Activated CD4-positive, alpha-beta T cell treated with anti-CD3 and anti-CD28 coated beads, Interleukin-2, Interleukin-6, amounts not matched to agents 100 ng/mL and 50 ng/mL, durations not matched to agents 16 hours and 8 hours (primary cell): ENCODE measurements at regions not wholly inside any gene's neighbourhood (a gene's known extent, or its start where the extent isn't known, plus 50 kb on each side); places are given as distances from the start of the nearest gene placed in this dataset.

ENCODE experiments used
- DNase-seq: peaks from one replicate; pipeline ENCODE4 v3.0.0-alpha.2; 2020

- no peak for DNase-seq
Measured at GRCh38 chr1:177632923-177633615, 336.8 kb downstream of the SEC16B start.

DNA sequence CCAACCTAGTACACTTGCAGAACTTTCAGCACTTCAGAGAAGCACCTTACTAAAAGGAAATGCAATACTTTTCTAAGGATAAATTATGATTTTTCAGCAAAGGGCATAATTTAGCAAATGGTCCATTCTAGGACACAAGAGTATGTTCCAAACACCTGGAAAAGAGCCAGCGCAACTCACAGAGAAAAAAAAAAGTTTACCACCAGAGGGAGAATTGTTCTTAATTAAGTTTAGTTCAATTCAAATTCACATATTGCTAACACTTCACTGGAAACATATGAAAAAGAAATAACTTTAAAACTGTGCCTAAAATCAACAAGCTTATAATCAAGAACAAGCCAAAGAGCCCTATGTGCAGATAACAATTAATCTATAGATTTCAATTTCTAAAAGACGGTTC is 338.1 kb downstream of the SEC16B start:
- DNase-seq: no peak

- DNase-seq: no peak
Measured at GRCh38 chr1:177629526-177629925, 340.3 kb downstream of the SEC16B start.

- no peak for DNase-seq
Measured at GRCh38 chr1:177627148-177627910, 342.5 kb downstream of the SEC16B start.

- no peak for DNase-seq
Measured at GRCh38 chr1:177620636-177621190, 349.1 kb downstream of the SEC16B start.

- DNase-seq: no peak
Measured at GRCh38 chr1:177615251-177615650, 354.6 kb downstream of the SEC16B start.

DNA sequence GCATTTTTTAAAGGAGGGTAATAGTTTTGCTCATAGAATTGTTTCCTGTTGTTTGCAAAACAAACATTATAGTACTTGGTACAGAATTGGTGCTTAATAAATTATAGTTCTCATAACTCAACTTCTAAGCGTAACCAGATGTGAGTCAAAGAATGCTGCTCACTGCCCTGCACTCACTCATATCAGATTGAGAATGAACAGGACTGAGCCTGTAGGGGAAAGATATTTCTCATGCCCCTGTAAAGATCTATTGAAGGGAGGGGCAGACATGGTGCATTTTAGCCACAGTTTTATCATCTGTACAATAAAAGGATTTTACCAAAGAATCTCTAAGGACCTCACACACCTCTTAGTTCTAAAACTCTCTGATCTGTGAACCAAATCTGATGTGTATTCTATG is 358.5 kb downstream of the SEC16B start:
- no peak for DNase-seq

DNA sequence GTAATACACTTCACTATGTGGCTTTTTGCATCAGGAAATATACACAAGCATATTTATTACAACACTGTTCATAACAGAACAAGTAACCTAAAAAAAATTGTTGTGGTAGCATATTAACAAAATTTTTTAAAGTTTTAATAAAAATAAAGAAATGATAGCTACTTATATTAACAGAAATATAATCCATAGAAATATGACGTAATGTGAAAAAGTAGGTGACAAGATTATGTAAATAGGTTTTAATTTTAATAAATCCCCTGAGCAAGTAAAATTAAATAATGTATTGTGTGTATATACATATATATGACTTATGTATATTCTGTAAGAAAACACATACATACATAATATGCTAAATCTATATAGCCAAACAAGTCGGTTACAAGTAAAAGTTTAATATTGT is 359.9 kb downstream of the SEC16B start:
- no peak for DNase-seq

- no peak for DNase-seq
Measured at GRCh38 chr1:177600936-177601335, 368.9 kb downstream of the SEC16B start.

DNA sequence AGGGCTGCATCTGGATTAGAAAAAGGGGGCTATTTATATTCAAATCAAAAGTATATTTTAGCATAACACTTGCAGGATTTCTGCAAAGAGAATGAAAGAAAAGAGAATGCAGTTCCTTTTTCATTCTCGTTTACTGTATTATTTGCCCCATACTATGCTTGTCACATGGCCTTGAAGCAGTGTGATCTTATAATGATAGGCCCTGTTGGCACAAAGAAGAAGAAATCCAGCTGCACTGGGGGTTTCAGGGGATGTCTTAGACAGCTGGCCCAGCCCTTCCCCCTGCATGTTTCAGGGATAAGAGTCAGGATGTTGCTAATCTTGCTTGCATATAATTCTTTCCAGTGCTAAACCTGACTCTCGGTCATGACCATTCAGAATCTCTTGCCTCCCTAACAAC is 369.5 kb downstream of the SEC16B start:
- DNase-seq: no peak

- DNase-seq: no peak
Measured at GRCh38 chr1:177597393-177597792, 372.5 kb downstream of the SEC16B start.

- DNase-seq: no peak
Measured at GRCh38 chr1:177596485-177596884, 373.4 kb downstream of the SEC16B start.

DNA sequence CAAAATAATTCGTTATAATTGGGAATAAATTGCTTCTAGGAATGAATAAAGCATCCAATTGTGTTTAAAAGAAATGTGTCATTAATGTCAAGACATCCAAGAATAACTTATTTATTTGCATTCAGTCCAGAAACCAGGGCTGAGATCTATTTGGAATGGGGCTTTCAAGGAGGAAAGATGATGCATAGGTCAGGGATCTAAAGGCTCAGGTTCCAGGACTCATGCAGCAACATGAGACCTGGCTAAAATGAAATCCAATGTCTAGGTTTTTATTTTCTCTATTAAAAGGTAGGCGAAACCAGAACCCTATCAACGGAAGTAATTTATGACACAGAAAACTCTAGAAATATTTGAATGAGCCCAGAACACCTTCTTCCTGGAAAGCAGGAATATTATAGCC is 376.8 kb downstream of the SEC16B start:
- DNase-seq: no peak

- DNase-seq: no peak
Measured at GRCh38 chr1:177592624-177593023, 377.2 kb downstream of the SEC16B start.

- no peak for DNase-seq
Measured at GRCh38 chr1:177591155-177591554, 378.7 kb downstream of the SEC16B start.

DNA sequence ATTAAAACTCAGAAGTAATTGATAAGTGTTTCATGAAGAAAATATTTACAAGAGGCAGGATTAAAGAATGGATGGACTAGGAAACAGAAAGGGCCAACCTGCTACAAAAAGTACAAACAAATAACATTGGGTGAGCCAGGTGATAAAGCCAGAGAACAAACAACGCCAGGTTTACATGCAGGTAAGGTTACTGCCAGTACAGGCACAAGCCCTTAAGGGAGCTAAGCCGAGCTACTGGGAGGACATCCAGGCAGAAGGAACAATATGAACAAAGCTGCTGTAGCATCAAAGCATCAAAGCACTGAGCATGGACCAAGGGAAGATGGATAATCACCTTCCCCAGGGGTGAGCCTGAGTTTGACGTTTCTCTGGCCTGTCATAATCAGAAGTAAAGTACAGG is 380.7 kb downstream of the SEC16B start:
- DNase-seq: no peak

- DNase-seq: no peak
Measured at GRCh38 chr1:177586429-177586828, 383.4 kb downstream of the SEC16B start.

GRCh38 chr1:177585302-177586220 is 384.3 kb downstream of the SEC16B start:
- no peak for DNase-seq

DNA sequence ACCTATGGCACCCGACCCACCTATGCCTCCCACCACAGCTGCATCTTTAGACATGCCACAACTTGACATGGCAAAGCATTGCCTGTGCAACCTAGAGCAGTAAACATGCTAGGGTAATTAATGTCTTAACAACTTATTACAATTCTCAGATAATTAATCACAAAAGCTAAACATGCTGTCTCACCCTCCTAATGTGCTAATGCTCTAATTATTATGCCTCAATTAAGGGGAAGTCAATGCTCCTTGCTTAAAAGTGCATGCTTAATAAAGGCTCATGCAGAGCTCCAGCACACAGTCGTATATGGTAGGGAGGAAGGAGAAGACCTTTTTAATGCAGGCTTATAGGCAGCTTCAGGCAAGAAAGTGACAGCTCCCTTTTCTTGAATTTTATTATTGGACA is 396.0 kb downstream of the SEC16B start:
- DNase-seq: no peak

- DNase-seq: no peak
Measured at GRCh38 chr1:177571485-177572076, 398.3 kb downstream of the SEC16B start.

- no peak for DNase-seq
Measured at GRCh38 chr1:177571076-177571475, 398.8 kb downstream of the SEC16B start.

DNA sequence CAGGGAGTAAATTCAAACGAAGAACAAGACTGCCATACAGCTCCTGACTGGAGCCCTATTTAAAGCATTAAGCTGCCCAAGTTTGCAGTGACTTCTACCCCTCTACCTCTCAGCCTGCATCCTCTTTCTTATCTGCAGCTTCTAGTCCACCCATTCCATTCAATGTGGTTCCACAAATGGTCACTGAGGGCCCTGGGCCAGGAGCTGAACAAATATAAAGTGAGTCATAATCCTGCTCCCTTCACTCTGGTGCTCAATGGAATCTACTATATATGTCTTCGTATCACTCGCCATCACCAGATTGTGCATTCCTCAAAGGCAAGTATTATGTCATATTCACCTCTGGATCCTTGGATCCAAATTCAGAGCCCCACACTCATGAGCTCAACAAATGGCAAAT is 398.7 kb downstream of the BRINP2 start:
- DNase-seq: no peak

DNA sequence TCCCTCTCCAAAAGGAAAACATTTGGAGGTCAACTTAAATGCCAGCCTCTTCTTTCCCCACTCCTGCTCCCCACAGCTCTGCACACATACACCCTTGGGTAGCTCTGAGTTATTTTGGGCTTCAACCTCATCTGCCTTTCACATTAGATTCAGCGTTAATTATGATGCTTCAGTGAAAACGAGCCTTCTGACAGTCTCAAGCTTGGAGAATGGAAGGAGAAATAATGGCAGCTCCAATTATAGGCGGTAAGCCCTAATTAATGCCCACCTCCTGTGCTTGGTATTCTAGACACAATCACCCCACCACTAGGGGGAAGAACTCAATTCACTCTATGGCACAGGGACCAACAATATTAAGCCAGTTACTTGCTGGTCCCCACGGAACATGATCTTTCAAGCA is 397.9 kb downstream of the BRINP2 start:
- no peak for DNase-seq
